ENCODE measurements at regions not wholly inside any gene's neighbourhood (a gene's known extent, or its start where the extent isn't known, plus 50 kb on each side); places are given as distances from the start of the nearest gene placed in this dataset.

DNA sequence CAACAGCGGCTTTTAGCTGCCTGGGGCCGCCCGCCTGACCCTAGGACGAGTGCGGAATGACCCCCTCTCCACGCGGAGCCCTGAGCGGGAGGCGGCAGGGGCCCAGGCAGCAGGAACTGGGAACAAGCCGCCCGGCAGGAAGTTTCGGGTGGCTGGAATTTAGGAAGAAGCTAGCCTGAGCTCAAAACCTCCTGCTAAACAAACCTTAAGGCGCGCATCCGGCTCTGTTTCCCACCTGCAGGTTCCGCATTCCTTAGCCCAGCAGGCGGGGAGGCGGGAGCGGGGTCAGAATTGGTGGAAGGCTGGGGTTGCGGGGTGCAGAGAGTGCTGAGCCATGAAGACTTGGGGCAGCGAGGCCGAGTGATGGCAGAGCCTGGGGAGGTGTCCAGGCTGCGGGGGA lies 813.9 kb downstream of the KCNJ18 start:
- Mint-ChIP-seq H3K9me3 (peaks cover 11% of the 10 kb centered on the region), H3K36me3 (no peaks in the 10 kb centered on the region), H3K4me3 (no peak overlapping the region), H3K27ac (no peak overlapping the region), H3K27me3 (no peaks in the 10 kb centered on the region), H3K4me1 (ENCODE audit: low read depth in 2 of 2) (no peaks in the 10 kb centered on the region)
- no peak for DNase-seq (ENCODE audit: low spot score)
- ATAC-seq, result no peak

DNA sequence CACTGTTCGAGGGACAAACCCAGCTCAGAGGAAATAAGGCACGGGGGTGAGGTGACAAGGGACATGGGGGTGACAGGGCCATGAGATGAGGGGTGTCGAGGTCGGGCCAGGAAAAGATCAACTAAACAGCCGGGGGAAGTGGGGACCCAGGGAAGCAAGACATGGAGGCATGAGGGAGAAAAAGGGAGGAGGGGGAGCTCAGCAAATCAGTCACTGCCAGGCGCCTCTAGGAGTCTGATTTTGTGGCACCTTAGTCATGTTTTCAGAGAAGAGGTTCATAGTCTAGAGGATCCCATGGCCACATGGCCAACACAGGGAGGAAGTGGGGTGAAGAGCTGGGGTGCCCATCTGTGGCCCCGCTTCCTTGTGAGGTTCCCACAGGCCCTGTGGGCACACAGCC lies 814.5 kb downstream of the KCNJ18 start:
- Mint-ChIP-seq H3K4me3 (no peak overlapping the region), H3K9me3 (peaks cover 11% of the 10 kb centered on the region), H3K4me1 (ENCODE audit: low read depth in 2 of 2) (no peaks in the 10 kb centered on the region), H3K27ac (no peak overlapping the region), H3K36me3 (no peaks in the 10 kb centered on the region), H3K27me3 (no peaks in the 10 kb centered on the region)
- ATAC-seq (no peak), DNase-seq (ENCODE audit: low spot score) (no peak)

- no peaks in the 10 kb centered on the region for H3K36me3 Mint-ChIP-seq
- DNase-seq (ENCODE audit: low spot score) (no peak), ATAC-seq (no peak)
- no peaks in the 10 kb centered on the region for H3K4me1 Mint-ChIP-seq (ENCODE audit: low read depth in 2 of 2)
- no peaks in the 10 kb centered on the region for H3K27me3 Mint-ChIP-seq
- H3K9me3 Mint-ChIP-seq, result peaks cover 15% of the 10 kb centered on the region
- H3K4me3 Mint-ChIP-seq, result no peak overlapping the region
- no peak overlapping the region for H3K27ac Mint-ChIP-seq
Observed at GRCh38 chr17:22507823-22508222, 815.5 kb downstream of the KCNJ18 start.

GRCh38 chr17:22510504-22510903 lies 818.2 kb downstream of the KCNJ18 start:
- no peaks in the 10 kb centered on the region for H3K4me1 Mint-ChIP-seq (ENCODE audit: low read depth in 2 of 2)
- H3K27ac Mint-ChIP-seq, result no peak overlapping the region
- H3K27me3 Mint-ChIP-seq, result no peaks in the 10 kb centered on the region
- ATAC-seq (no peak), DNase-seq (ENCODE audit: low spot score) (no peak)
- H3K4me3 Mint-ChIP-seq, result no peak overlapping the region
- H3K36me3 Mint-ChIP-seq, result no peaks in the 10 kb centered on the region
- peaks cover 15% of the 10 kb centered on the region for H3K9me3 Mint-ChIP-seq

DNA sequence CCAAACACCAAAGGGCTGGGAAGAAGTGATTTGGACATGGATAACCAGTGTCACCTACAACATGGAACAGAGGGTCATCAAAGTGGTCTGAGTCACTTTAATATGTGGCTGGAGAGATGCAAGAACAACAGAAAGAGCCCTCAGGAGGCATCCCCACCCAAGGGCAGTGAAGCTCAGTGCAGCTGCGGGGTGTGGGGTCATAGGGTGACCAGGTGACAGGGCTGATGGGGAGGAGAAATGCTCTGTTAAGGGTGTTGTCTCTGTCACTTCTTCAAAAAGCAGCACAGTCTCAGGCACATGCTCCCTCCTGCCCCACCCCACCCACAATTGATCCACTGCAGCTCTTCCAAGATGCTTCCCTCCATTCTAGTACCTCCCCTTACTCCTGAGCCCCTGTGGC lies 819.1 kb downstream of the KCNJ18 start:
- Mint-ChIP-seq H3K27ac (no peak overlapping the region), H3K4me1 (ENCODE audit: low read depth in 2 of 2) (no peaks in the 10 kb centered on the region), H3K27me3 (no peaks in the 10 kb centered on the region), H3K9me3 (peaks cover 12% of the 10 kb centered on the region), H3K4me3 (no peak overlapping the region), H3K36me3 (no peaks in the 10 kb centered on the region)
- ATAC-seq, result no peak
- DNase-seq (ENCODE audit: low spot score), result no peak

DNA sequence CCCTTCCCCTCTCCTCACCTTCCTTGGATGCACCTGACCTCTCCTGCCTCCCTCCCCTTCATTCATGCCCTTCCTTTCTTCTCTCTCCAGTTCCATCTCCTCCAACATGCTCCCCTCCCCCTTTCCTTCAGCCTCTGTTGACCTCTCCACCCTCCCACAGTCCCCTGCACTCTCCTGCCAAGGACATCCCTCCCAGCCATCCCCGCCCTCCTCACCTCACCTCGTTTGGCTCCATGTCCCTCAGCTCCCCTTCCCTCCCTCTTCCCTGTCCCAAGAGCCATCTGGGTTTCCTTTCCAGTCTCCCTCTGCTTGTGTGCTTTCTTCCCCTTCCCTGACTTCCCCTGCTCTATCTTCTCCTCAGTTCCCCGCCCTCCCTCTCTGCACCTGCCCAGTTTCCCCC lies 819.7 kb downstream of the KCNJ18 start:
- Mint-ChIP-seq H3K27me3 (no peaks in the 10 kb centered on the region), H3K27ac (no peak overlapping the region), H3K4me3 (no peak overlapping the region), H3K9me3 (peaks cover 12% of the 10 kb centered on the region), H3K36me3 (no peaks in the 10 kb centered on the region), H3K4me1 (ENCODE audit: low read depth in 2 of 2) (no peaks in the 10 kb centered on the region)
- ATAC-seq, result no peak
- no peak for DNase-seq (ENCODE audit: low spot score)

GRCh38 chr17:22512506-22512905 lies 820.2 kb downstream of the KCNJ18 start:
- peaks cover 12% of the 10 kb centered on the region for H3K9me3 Mint-ChIP-seq
- DNase-seq (ENCODE audit: low spot score), result no peak
- H3K27ac Mint-ChIP-seq, result no peak overlapping the region
- no peak overlapping the region for H3K4me3 Mint-ChIP-seq
- ATAC-seq, result peak in 1 of 2 donors; percentile 32
- no peaks in the 10 kb centered on the region for H3K36me3 Mint-ChIP-seq
- H3K27me3 Mint-ChIP-seq, result no peaks in the 10 kb centered on the region
- H3K4me1 Mint-ChIP-seq (ENCODE audit: low read depth in 2 of 2), result no peaks in the 10 kb centered on the region

DNA sequence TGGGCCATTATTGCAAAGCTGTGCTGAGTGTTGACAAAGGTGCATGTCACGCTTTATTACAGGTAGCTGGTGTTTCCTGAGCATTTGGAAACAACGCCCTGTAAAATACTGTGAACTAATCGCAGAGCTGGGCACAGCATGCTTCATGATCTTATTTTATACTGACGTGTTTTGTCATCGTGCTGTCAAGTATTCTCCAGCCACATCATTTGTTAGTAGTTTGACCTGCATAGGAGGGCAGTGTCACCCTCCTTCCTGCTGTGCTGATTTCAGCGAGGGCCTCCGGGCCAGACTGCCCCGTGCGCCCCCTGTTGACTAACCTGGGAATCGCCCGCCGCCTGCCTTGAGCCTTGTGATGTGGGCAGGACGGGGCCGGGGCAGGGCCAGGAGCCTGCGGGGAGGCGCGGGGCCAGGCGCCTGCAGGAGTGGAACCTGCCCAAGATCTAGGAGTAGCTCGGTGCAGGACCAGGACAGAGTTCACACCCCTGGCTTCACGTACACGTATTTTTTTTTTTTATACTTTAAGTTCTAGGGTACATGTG lies 820.7 kb downstream of the KCNJ18 start:
- Mint-ChIP-seq H3K4me3 (no peak overlapping the region), H3K27me3 (no peaks in the 10 kb centered on the region), H3K27ac (no peak overlapping the region), H3K36me3 (no peaks in the 10 kb centered on the region), H3K4me1 (ENCODE audit: low read depth in 2 of 2) (no peaks in the 10 kb centered on the region), H3K9me3 (peaks cover 12% of the 10 kb centered on the region)
- DNase-seq (ENCODE audit: low spot score) (no peak), ATAC-seq (no peak)

DNA sequence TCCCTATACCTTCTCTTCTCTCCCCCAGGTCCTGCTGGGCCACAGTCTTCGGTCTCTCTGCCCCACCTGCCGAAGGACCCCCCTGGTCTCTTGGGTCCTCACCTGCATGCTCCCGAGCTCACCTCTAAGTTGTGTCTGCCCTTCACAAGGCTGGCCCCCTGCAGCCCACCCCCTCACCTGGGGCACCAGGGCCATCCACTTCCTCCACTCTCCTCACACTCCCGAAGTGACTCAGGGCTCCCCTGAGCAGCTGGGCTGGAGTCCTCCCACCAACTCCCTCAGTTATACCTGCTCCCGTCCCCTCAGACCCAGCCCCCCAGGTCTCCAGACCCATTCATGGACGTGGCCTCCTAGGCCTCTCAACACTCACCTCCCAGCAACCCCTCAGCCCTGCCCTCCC lies 822.0 kb downstream of the KCNJ18 start:
- H3K27ac Mint-ChIP-seq, result no peak overlapping the region
- H3K9me3 Mint-ChIP-seq, result peaks cover 12% of the 10 kb centered on the region
- no peaks in the 10 kb centered on the region for H3K27me3 Mint-ChIP-seq
- no peak overlapping the region for H3K4me3 Mint-ChIP-seq
- no peaks in the 10 kb centered on the region for H3K36me3 Mint-ChIP-seq
- H3K4me1 Mint-ChIP-seq (ENCODE audit: low read depth in 2 of 2), result no peaks in the 10 kb centered on the region
- DNase-seq (ENCODE audit: low spot score), result no peak
- no peak for ATAC-seq

GRCh38 chr17:22514767-22515320 lies 822.5 kb downstream of the KCNJ18 start:
- Mint-ChIP-seq H3K36me3 (no peaks in the 10 kb centered on the region), H3K4me3 (no peak overlapping the region), H3K9me3 (peaks cover 11% of the 10 kb centered on the region), H3K4me1 (ENCODE audit: low read depth in 2 of 2) (no peaks in the 10 kb centered on the region), H3K27me3 (no peaks in the 10 kb centered on the region), H3K27ac (no peak overlapping the region)
- no peak for ATAC-seq
- DNase-seq (ENCODE audit: low spot score), result no peak

DNA sequence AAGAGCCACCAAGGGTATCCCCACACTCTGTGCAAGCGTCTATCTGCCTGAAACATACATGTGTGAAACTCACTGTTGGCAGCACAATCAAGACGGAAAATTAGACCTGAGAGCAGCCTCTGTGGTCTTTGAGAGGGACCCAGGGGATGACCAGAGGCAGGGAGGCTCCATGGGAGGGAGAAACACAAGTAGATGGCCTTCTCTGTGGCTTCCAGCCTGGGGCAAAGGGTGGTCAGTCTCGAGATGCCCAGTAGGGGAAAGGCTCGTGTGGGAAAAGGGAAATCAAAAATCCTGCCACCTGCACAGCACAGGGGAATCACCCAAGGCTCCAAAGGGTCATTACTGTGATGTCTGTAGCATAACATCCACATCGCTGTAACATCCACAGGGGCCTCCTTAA lies 823.3 kb downstream of the KCNJ18 start:
- Mint-ChIP-seq H3K27me3 (no peaks in the 10 kb centered on the region), H3K27ac (no peak overlapping the region), H3K36me3 (no peaks in the 10 kb centered on the region), H3K9me3 (peaks cover 9% of the 10 kb centered on the region), H3K4me1 (ENCODE audit: low read depth in 2 of 2) (no peaks in the 10 kb centered on the region), H3K4me3 (no peak overlapping the region)
- no peak for DNase-seq (ENCODE audit: low spot score)
- no peak for ATAC-seq

- Mint-ChIP-seq H3K27ac (no peak overlapping the region), H3K4me3 (no peak overlapping the region), H3K27me3 (no peaks in the 10 kb centered on the region), H3K9me3 (peaks cover 1% of the 10 kb centered on the region), H3K36me3 (no peaks in the 10 kb centered on the region), H3K4me1 (ENCODE audit: low read depth in 2 of 2) (no peaks in the 10 kb centered on the region)
- no peak for ATAC-seq
- no peak for DNase-seq (ENCODE audit: low spot score)
Observed at GRCh38 chr17:22516861-22517636, 824.7 kb downstream of the KCNJ18 start.

GRCh38 chr17:22517716-22518115 lies 825.4 kb downstream of the KCNJ18 start:
- H3K4me1 Mint-ChIP-seq (ENCODE audit: low read depth in 2 of 2), result no peaks in the 10 kb centered on the region
- H3K36me3 Mint-ChIP-seq, result no peaks in the 10 kb centered on the region
- ATAC-seq (no peak), DNase-seq (ENCODE audit: low spot score) (no peak)
- H3K27ac Mint-ChIP-seq, result no peak overlapping the region
- H3K27me3 Mint-ChIP-seq, result no peaks in the 10 kb centered on the region
- no peak overlapping the region for H3K4me3 Mint-ChIP-seq
- H3K9me3 Mint-ChIP-seq, result no peaks in the 10 kb centered on the region

DNA sequence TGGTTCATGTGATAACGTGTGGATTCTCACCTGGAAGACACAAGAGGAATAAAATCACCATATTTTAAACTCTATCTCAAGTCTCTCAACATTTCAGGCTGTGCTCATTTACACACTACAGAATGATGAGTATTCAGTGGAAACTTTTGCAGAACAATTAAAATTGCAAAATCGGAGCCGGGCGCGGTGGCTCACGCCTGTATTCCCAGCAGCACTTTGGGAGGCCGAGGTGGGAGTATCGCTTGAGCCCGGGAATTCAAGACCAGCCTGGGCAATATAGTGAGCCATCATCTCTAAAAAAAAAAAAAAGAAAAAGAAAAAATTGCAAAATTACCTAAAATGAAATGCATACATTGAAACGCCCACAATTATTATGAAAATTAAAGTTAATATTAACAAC lies 825.9 kb downstream of the KCNJ18 start:
- Mint-ChIP-seq H3K27me3 (no peaks in the 10 kb centered on the region), H3K4me3 (no peak overlapping the region), H3K4me1 (ENCODE audit: low read depth in 2 of 2) (no peaks in the 10 kb centered on the region), H3K27ac (no peak overlapping the region), H3K9me3 (no peaks in the 10 kb centered on the region), H3K36me3 (no peaks in the 10 kb centered on the region)
- ATAC-seq (no peak), DNase-seq (ENCODE audit: low spot score) (no peak)
